ENCODE measurements at regions not wholly inside any gene's neighbourhood (a gene's known extent, or its start where the extent isn't known, plus 50 kb on each side); places are given as distances from the start of the nearest gene placed in this dataset.

- no peak overlapping the region for H3K27ac ChIP-seq
- no peak for DNase-seq (ENCODE audit: low read depth, low spot score)
Measured at GRCh38 chr13:65034266-65034665, 2195.9 kb downstream of the PCDH9 start.

- H3K27ac ChIP-seq = no peak overlapping the region
- DNase-seq (ENCODE audit: low read depth, low spot score) = no peak
Measured at GRCh38 chr13:65032825-65033224, 2197.3 kb downstream of the PCDH9 start.

- no peak overlapping the region for H3K27ac ChIP-seq
- no peak for DNase-seq (ENCODE audit: low read depth, low spot score)
Measured at GRCh38 chr13:65028101-65028500, 2202.0 kb downstream of the PCDH9 start.

- no peak overlapping the region for H3K27ac ChIP-seq
- DNase-seq (ENCODE audit: low read depth, low spot score) = no peak
Measured at GRCh38 chr13:65026505-65026904, 2203.6 kb downstream of the PCDH9 start.

GRCh38 chr13:65011378-65011777 lies 2218.8 kb downstream of the PCDH9 start:
- no peak overlapping the region for H3K27ac ChIP-seq
- no peak for DNase-seq (ENCODE audit: low read depth, low spot score)

GRCh38 chr13:64997438-64997837 lies 2232.7 kb downstream of the PCDH9 start:
- DNase-seq (ENCODE audit: low read depth, low spot score) = no peak
- no peak overlapping the region for H3K27ac ChIP-seq

- DNase-seq (ENCODE audit: low read depth, low spot score) = no peak
- H3K27ac ChIP-seq = no peak overlapping the region
Measured at GRCh38 chr13:64993514-64994164, 2236.5 kb downstream of the PCDH9 start.

- DNase-seq (ENCODE audit: low read depth, low spot score) = no peak
- H3K27ac ChIP-seq = no peak overlapping the region
Measured at GRCh38 chr13:64992314-64992713, 2237.8 kb downstream of the PCDH9 start.

GRCh38 chr13:64985075-64985474 lies 2245.1 kb downstream of the PCDH9 start:
- no peak overlapping the region for H3K27ac ChIP-seq
- no peak for DNase-seq (ENCODE audit: low read depth, low spot score)

- no peak overlapping the region for H3K27ac ChIP-seq
- no peak for DNase-seq (ENCODE audit: low read depth, low spot score)
Measured at GRCh38 chr13:64962404-64962803, 2267.7 kb downstream of the PCDH9 start.

- H3K27ac ChIP-seq = no peak overlapping the region
- DNase-seq (ENCODE audit: low read depth, low spot score) = no peak
Measured at GRCh38 chr13:64959276-64959675, 2270.9 kb downstream of the PCDH9 start.

GRCh38 chr13:64958106-64958505 lies 2272.0 kb downstream of the PCDH9 start:
- DNase-seq (ENCODE audit: low read depth, low spot score) = no peak
- no peak overlapping the region for H3K27ac ChIP-seq

- H3K27ac ChIP-seq = no peak overlapping the region
- DNase-seq (ENCODE audit: low read depth, low spot score) = no peak
Measured at GRCh38 chr13:64938660-64939059, 2291.5 kb downstream of the PCDH9 start.

- DNase-seq (ENCODE audit: low read depth, low spot score) = no peak
- no peak overlapping the region for H3K27ac ChIP-seq
Measured at GRCh38 chr13:64937302-64937701, 2292.8 kb downstream of the PCDH9 start.

- no peak overlapping the region for H3K27ac ChIP-seq
- no peak for DNase-seq (ENCODE audit: low read depth, low spot score)
Measured at GRCh38 chr13:64936879-64937278, 2293.3 kb downstream of the PCDH9 start.

GRCh38 chr13:64935441-64935840 lies 2294.7 kb downstream of the PCDH9 start:
- DNase-seq (ENCODE audit: low read depth, low spot score) = no peak
- no peak overlapping the region for H3K27ac ChIP-seq

- no peak overlapping the region for H3K27ac ChIP-seq
- DNase-seq (ENCODE audit: low read depth, low spot score) = no peak
Measured at GRCh38 chr13:64934569-64935362, 2295.4 kb downstream of the PCDH9 start.

- no peak for DNase-seq (ENCODE audit: low read depth, low spot score)
- no peak overlapping the region for H3K27ac ChIP-seq
Measured at GRCh38 chr13:64930636-64931035, 2299.5 kb downstream of the PCDH9 start.

- peak overlapping the region; percentile 8 for H3K27ac ChIP-seq
- peak; percentile 14 for DNase-seq (ENCODE audit: low read depth, low spot score)
Measured at GRCh38 chr13:64928696-64929499, 2301.2 kb downstream of the PCDH9 start.

GRCh38 chr13:64925727-64926126 lies 2304.4 kb downstream of the PCDH9 start:
- no peak overlapping the region for H3K27ac ChIP-seq
- no peak for DNase-seq (ENCODE audit: low read depth, low spot score)

- H3K27ac ChIP-seq = no peak overlapping the region
- no peak for DNase-seq (ENCODE audit: low read depth, low spot score)
Measured at GRCh38 chr13:64925284-64925683, 2304.9 kb downstream of the PCDH9 start.
